H9 (cell line): ENCODE measurements at regions not wholly inside any gene's neighbourhood (a gene's known extent, or its start where the extent isn't known, plus 50 kb on each side); places are given as distances from the start of the nearest gene placed in this dataset.

Source experiments
- DNase-seq: peaks from one replicate; pipeline ENCODE4 v3.0.0-alpha.2; 2017
- H2AFZ ChIP-seq: one replicate; pipeline ENCODE4 v1.6.1; 2013; ENCODE audit warnings: mild to moderate bottlenecking, low read length, control low read depth, moderate library complexity
- H2AK5ac ChIP-seq: 2 replicates; pipeline ENCODE4 v1.6.1; 2013; ENCODE audit warnings: low read length, control low read depth, mixed read lengths; ENCODE audit not compliant: insufficient read length
- H2BK120ac ChIP-seq: one replicate; pipeline ENCODE4 v1.6.1; 2013; ENCODE audit warnings: low read depth, mild to moderate bottlenecking, low read length, control low read depth, inconsistent platforms; ENCODE audit not compliant: poor library complexity, severe bottlenecking
- H2BK12ac ChIP-seq: 2 replicates; pipeline ENCODE4 v1.6.1; 2013; ENCODE audit warnings: low read length, control low read depth, mixed read lengths, low read depth; ENCODE audit not compliant: insufficient read length
- H2BK15ac ChIP-seq: 2 replicates; pipeline ENCODE4 v1.6.1; 2013; ENCODE audit warnings: low read depth, low read length, control low read depth
- H2BK20ac ChIP-seq: one replicate; pipeline ENCODE4 v1.6.1; 2013; ENCODE audit warnings: low read depth, mild to moderate bottlenecking, low read length, control low read depth, inconsistent platforms; ENCODE audit not compliant: poor library complexity, severe bottlenecking
- H2BK5ac ChIP-seq: 2 replicates; pipeline ENCODE4 v1.6.1; 2013; ENCODE audit warnings: low read length, control low read depth, mixed read lengths; ENCODE audit not compliant: insufficient read length
- H3K14ac ChIP-seq: 2 replicates; pipeline ENCODE4 v1.6.1; 2013; ENCODE audit warnings: low read length, control low read depth; ENCODE audit not compliant: insufficient read depth
- H3K18ac ChIP-seq: 2 replicates; pipeline ENCODE4 v1.6.1; 2013; ENCODE audit warnings: low read depth, mild to moderate bottlenecking, mixed read lengths, low read length, control low read depth; ENCODE audit not compliant: insufficient read length
- H3K23ac ChIP-seq: 2 replicates; pipeline ENCODE4 v1.6.1; 2013; ENCODE audit warnings: low read length, control low read depth, mixed read lengths, low read depth; ENCODE audit not compliant: insufficient read length
- H3K23me2 ChIP-seq: 2 replicates; pipeline ENCODE4 v1.6.1; 2013; ENCODE audit warnings: low read depth, mild to moderate bottlenecking, mixed read lengths, low read length, control low read depth; ENCODE audit not compliant: insufficient read length, poor library complexity, severe bottlenecking
- H3K27ac ChIP-seq: 2 replicates; pipeline ENCODE4 v1.5.1; 2013; ENCODE audit warnings: low read length, control low read depth, mixed read lengths, low read depth; ENCODE audit not compliant: insufficient read length
- H3K27me3 ChIP-seq: 2 replicates; pipeline ENCODE4 v1.6.1; 2013; ENCODE audit warnings: low read length, control low read depth, inconsistent platforms; ENCODE audit not compliant: insufficient read depth
- H3K4ac ChIP-seq: 2 replicates; pipeline ENCODE4 v1.6.1; 2013; ENCODE audit warnings: low read depth, mild to moderate bottlenecking, control low read depth, inconsistent platforms, low read length, moderate library complexity
- H3K4me1 ChIP-seq: 2 replicates; pipeline ENCODE4 v1.6.1; 2013; ENCODE audit warnings: low read length, control low read depth, inconsistent platforms; ENCODE audit not compliant: insufficient read depth
- H3K4me2 ChIP-seq: 2 replicates; pipeline ENCODE4 v1.6.1; 2013; ENCODE audit warnings: low read length, control low read depth, mixed read lengths; ENCODE audit not compliant: insufficient read length, insufficient read depth
- H3K56ac ChIP-seq: 2 replicates; pipeline ENCODE4 v1.6.1; 2013; ENCODE audit warnings: low read depth, mild to moderate bottlenecking, mixed read lengths, low read length, control low read depth; ENCODE audit not compliant: insufficient read length
- H3K79me1 ChIP-seq: 2 replicates; pipeline ENCODE4 v1.6.1; 2013; ENCODE audit warnings: low read depth, mild to moderate bottlenecking, moderate library complexity, low read length, control low read depth, inconsistent platforms; ENCODE audit not compliant: insufficient read depth, poor library complexity, severe bottlenecking
- H3K79me2 ChIP-seq: 2 replicates; pipeline ENCODE4 v1.6.1; 2013; ENCODE audit warnings: low read length, control low read depth, inconsistent platforms; ENCODE audit not compliant: insufficient read depth
- H3K9ac ChIP-seq: 2 replicates; pipeline ENCODE4 v1.6.1; 2013; ENCODE audit warnings: low read length, control low read depth, mixed read lengths; ENCODE audit not compliant: insufficient read length; ENCODE audit errors: extremely low read depth
- H3K9me3 ChIP-seq: one replicate; pipeline ENCODE4 v1.6.1; 2013; ENCODE audit warnings: low read depth, low read length, inconsistent platforms; ENCODE audit not compliant: control insufficient read depth
- H3T11ph ChIP-seq: one replicate; pipeline ENCODE4 v1.6.1; 2013; ENCODE audit warnings: mild to moderate bottlenecking, low read length, control low read depth, inconsistent platforms
- H4K20me1 ChIP-seq: one replicate; pipeline ENCODE4 v1.6.1; 2013; ENCODE audit not compliant: control insufficient read depth, insufficient read length, insufficient read depth
- H4K5ac ChIP-seq: 2 replicates; pipeline ENCODE4 v1.6.1; 2013; ENCODE audit warnings: low read depth, mild to moderate bottlenecking, mixed read lengths, low read length, control low read depth; ENCODE audit not compliant: insufficient read length
- H4K8ac ChIP-seq: replicated peaks from 2 replicates; pipeline ENCODE4 v1.6.1; 2013; ENCODE audit warnings: low read length, control low read depth, mixed read lengths, low read depth; ENCODE audit not compliant: insufficient read length
- H4K91ac ChIP-seq: 2 replicates; pipeline ENCODE4 v1.6.1; 2013; ENCODE audit warnings: low read depth, mild to moderate bottlenecking, moderate library complexity, mixed read lengths, low read length, control low read depth; ENCODE audit not compliant: insufficient read length
- H3K27ac Mint-ChIP-seq, 3 experiments: 2 replicates in 2 of 3; 3 replicates in 1 of 3; pipeline ENCODE4 v1.8.0; 2020 to 2021; ENCODE audit warnings: mixed read lengths in 3 of 3, mild to moderate bottlenecking in 1 of 3, moderate library complexity in 1 of 3
- H3K27me3 Mint-ChIP-seq: 2 replicates; pipeline ENCODE4 v1.8.0; 2021; ENCODE audit warnings: low read depth, mild to moderate bottlenecking, moderate library complexity, mixed read lengths
- H3K36me3 Mint-ChIP-seq, 3 experiments: 2 replicates in 2 of 3; 3 replicates in 1 of 3; pipeline ENCODE4 v1.8.0; 2020 to 2021; ENCODE audit warnings: low read depth in 3 of 3, mixed read lengths in 3 of 3; ENCODE audit not compliant: insufficient read depth in 1 of 3
- H3K4me1 Mint-ChIP-seq, 2 experiments: 2 replicates each; pipeline ENCODE4 v1.8.0; 2020; ENCODE audit warnings: mixed read lengths in 2 of 2
- H3K4me3 Mint-ChIP-seq, 2 experiments: 2 replicates in 1 of 2; 3 replicates in 1 of 2; pipeline ENCODE4 v1.8.0; 2020 to 2021; ENCODE audit warnings: mild to moderate bottlenecking in 2 of 2, mixed read lengths in 2 of 2, moderate library complexity in 1 of 2
- H3K9me3 Mint-ChIP-seq, 2 experiments: 2 replicates in 1 of 2; 3 replicates in 1 of 2; pipeline ENCODE4 v1.8.0; 2020; ENCODE audit warnings: mild to moderate bottlenecking in 2 of 2, mixed read lengths in 2 of 2, moderate library complexity in 1 of 2
- CTCF ChIP-seq: fragments of 200-600 bp; sonication (generic); conservative IDR thresholded peaks from 3 replicates; pipeline ENCODE4 v1.8.0; 2021; ENCODE audit warnings: antibody characterized with exemption, mild to moderate bottlenecking
- WGBS: extraction: QIAGEN DNeasy Blood & Tissue Kit; methylation state at CpG from one replicate; pipeline ENCODE4 v1.1.7; 2013; ENCODE audit warnings: missing lambda C conversion rate, low lambda C conversion rate, mixed read lengths; ENCODE audit not compliant: insufficient read length; ENCODE audit errors: extremely low coverage; 5-methylcytosine and 5-hydroxymethylcytosine counted together

GRCh38 chr12:102757882-102758226, 159.2 kb downstream of the PAH start:
- no peak overlapping the region for H2BK20ac ChIP-seq
- WGBS, result no CpG with 5 or more reads among the region's 1 CpG
- H2AFZ ChIP-seq, result no peak overlapping the region
- no peak overlapping the region for H4K8ac ChIP-seq
- H3K23me2 ChIP-seq, result no peaks in the 10 kb centered on the region
- no peak overlapping the region for H2BK5ac ChIP-seq
- Mint-ChIP-seq H3K27me3 (no peaks in the 10 kb centered on the region), H3K27ac (no peak overlapping the region), H3K36me3 (no peaks in the 10 kb centered on the region), H3K4me1 (peaks cover 8 to 9% of the 10 kb centered on the region in 2 experiments), H3K9me3 (peaks cover 0 to 3% of the 10 kb centered on the region in 2 experiments; a peak in 1 of 5 replicates), H3K4me3 (no peak overlapping the region)
- no peak overlapping the region for H2BK15ac ChIP-seq
- DNase-seq, result no peak
- H3T11ph ChIP-seq, result no peak overlapping the region
- no peak overlapping the region for H3K18ac ChIP-seq
- no peak overlapping the region for H3K9ac ChIP-seq
- H3K4ac ChIP-seq, result no peak overlapping the region
- no peak overlapping the region for H2BK12ac ChIP-seq
- no peak overlapping the region for H4K91ac ChIP-seq
- no peak for TF ChIP-seq CTCF
- no peaks in the 10 kb centered on the region for H3K79me2 ChIP-seq
- no peaks in the 10 kb centered on the region for H3K9me3 ChIP-seq
- no peak overlapping the region for H4K5ac ChIP-seq
- no peak overlapping the region for H2BK120ac ChIP-seq
- no peaks in the 10 kb centered on the region for H3K79me1 ChIP-seq
- no peak overlapping the region for H3K4me2 ChIP-seq
- no peaks in the 10 kb centered on the region for H3K27me3 ChIP-seq
- no peaks in the 10 kb centered on the region for H3K4me1 ChIP-seq
- H3K27ac ChIP-seq, result no peak overlapping the region
- no peaks in the 10 kb centered on the region for H4K20me1 ChIP-seq
- H3K56ac ChIP-seq, result no peak overlapping the region
- H3K14ac ChIP-seq, result no peak overlapping the region
- H2AK5ac ChIP-seq, result no peak overlapping the region
- H3K23ac ChIP-seq, result no peak overlapping the region
